DOHH2 (cell line): ENCODE measurements at regions not wholly inside any gene's neighbourhood (a gene's known extent, or its start where the extent isn't known, plus 50 kb on each side); places are given as distances from the start of the nearest gene placed in this dataset.

Experiments
- EZH2phosphoT487 ChIP-seq: fragments of 200-600 bp; sonication (generic); IDR thresholded peaks from 2 replicates; pipeline ENCODE4 v1.6.1; 2017; ENCODE audit warnings: borderline replicate concordance, mild to moderate bottlenecking, antibody characterized with exemption, low read length, moderate library complexity, mixed read lengths
- TF ChIP-seq, protein P1 (sequence below): fragments of 200-600 bp; sonication (generic); IDR thresholded peaks from one replicate; pipeline ENCODE4 v1.5.1; 2014; ENCODE audit warnings: antibody characterized with exemption, mild to moderate bottlenecking, low read depth, low read length; ENCODE audit not compliant: poor library complexity, severe bottlenecking

DNA sequence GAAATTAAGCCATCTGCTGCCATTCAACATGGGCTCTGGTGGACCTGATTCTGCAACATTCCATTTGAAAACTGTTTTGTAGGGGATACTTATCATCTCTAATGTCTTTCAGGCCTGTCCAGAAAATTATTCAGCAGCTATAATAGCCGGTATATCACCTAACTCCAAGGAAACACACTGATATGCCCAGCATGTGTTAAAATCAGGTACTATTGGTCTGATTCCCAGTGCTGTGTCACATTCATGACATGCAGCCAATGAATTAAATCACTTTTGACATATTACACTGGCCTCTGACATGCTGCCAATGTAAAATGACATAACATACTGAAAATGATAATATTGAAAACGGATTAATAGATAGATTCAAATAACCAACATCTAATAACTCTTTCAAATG, 60.5 kb upstream of the IRX5 start:
- TF ChIP-seq, protein P1, sequence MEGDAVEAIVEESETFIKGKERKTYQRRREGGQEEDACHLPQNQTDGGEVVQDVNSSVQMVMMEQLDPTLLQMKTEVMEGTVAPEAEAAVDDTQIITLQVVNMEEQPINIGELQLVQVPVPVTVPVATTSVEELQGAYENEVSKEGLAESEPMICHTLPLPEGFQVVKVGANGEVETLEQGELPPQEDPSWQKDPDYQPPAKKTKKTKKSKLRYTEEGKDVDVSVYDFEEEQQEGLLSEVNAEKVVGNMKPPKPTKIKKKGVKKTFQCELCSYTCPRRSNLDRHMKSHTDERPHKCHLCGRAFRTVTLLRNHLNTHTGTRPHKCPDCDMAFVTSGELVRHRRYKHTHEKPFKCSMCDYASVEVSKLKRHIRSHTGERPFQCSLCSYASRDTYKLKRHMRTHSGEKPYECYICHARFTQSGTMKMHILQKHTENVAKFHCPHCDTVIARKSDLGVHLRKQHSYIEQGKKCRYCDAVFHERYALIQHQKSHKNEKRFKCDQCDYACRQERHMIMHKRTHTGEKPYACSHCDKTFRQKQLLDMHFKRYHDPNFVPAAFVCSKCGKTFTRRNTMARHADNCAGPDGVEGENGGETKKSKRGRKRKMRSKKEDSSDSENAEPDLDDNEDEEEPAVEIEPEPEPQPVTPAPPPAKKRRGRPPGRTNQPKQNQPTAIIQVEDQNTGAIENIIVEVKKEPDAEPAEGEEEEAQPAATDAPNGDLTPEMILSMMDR = no peak
- no peak for TF ChIP-seq EZH2phosphoT487
